ENCODE measurements at regions not wholly inside any gene's neighbourhood (a gene's known extent, or its start where the extent isn't known, plus 50 kb on each side); places are given as distances from the start of the nearest gene placed in this dataset.
"Not testable (repeated sequence)": the region's sequence is repeated elsewhere in the genome, so short reads cannot be mapped to it uniquely, and the experiment has no call there.

DNA sequence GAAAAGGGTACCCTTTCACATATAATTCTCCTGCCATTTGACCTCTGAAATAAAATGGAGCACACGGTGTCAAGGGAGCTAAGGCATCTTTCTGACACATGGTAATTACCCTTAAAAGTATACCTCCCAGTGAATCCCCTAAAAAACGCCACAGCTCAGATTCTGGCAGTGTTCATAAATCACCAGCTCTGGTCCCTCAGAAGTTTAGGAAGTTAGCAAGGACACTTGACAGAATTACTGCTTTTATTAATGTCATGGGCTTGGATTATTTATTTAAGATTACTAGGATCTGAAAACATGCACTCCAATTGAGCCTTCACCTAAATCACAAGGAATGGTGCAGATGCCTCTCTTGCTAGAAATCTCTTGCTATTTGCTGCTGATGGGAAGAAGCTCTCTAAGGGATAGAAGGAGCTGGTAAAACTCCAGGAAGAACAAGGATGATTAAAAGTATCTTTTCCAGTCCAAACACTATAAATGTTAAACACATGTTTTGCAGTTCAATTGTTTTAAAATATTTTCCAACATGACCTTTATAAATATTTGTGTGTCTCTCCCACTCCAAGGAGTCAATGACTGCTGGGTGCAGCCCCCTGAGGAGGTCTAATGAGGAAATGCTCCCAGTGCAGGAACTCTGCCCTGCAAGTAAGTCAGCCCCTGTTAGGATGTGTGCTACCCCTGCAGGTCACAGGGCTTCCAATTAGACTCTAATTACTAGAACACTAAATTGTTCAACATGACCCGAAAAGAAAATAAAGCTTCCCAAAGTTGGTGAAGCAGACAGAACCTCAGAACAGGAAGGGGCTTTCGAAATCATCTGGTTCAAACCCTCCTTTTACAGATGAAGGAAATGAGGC lies 230.3 kb downstream of the TFAP2A start:
- no peak for DNase-seq (ENCODE audit: low read depth in 3 of 3, low spot score in 1 of 3)

GRCh38 chr6:10180138-10181074 lies 234.5 kb downstream of the TFAP2A start:
- DNase-seq (ENCODE audit: low read depth in 3 of 3, low spot score in 1 of 3) = no peak

GRCh38 chr6:10177704-10178103 lies 237.2 kb downstream of the TFAP2A start:
- DNase-seq (ENCODE audit: low read depth in 3 of 3, low spot score in 1 of 3) = no peak

DNA sequence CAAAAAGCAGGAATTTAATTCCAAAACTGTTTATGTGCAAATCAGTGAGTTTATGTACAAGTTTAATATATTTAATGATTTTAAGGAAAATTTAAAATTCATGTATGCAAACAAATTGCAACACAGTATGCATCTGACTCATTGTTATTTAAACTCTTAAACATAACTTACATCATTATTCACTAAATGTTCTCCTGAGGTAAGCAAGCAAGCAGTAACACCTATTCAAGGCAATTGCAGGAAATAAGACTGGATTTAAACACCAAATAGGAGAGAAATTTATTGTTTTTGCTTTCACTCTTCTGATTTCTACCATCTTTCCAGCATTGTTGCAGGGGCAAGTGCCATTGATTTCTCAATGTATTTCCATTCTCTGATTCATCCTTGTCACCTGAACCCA lies 239.5 kb downstream of the TFAP2A start:
- DNase-seq (ENCODE audit: low read depth in 3 of 3, low spot score in 1 of 3) = no peak

GRCh38 chr6:10174761-10175160 lies 240.1 kb downstream of the TFAP2A start:
- no peak for DNase-seq (ENCODE audit: low read depth in 3 of 3, low spot score in 1 of 3)

DNA sequence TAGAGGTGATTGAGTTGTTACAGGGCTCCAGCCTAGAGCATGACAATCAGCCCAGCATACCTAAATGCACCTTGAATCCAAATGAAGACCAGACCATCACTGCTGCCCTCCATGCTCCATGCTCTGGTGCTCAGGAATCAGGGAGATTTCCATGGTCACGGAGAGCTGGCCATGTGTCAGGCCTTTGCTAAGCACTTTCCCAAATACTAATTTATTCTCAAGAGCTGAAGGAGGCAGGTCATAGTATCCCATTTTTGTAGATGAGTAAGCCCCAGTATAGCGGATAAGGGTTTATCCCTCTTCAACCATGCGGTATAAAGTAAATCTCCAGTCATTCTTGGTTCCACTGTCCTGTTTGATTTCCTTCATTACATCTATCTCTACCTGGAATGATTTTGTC lies 240.8 kb downstream of the TFAP2A start:
- no peak for DNase-seq (ENCODE audit: low read depth in 3 of 3, low spot score in 1 of 3)

GRCh38 chr6:10171706-10172105 lies 243.2 kb downstream of the TFAP2A start:
- DNase-seq (ENCODE audit: low read depth in 3 of 3, low spot score in 1 of 3) = not testable (repeated sequence)

- no peak for DNase-seq (ENCODE audit: low read depth in 3 of 3, low spot score in 1 of 3)
These were observed 244.1 kb downstream of the TFAP2A start for GRCh38 chr6:10170816-10171215.

DNA sequence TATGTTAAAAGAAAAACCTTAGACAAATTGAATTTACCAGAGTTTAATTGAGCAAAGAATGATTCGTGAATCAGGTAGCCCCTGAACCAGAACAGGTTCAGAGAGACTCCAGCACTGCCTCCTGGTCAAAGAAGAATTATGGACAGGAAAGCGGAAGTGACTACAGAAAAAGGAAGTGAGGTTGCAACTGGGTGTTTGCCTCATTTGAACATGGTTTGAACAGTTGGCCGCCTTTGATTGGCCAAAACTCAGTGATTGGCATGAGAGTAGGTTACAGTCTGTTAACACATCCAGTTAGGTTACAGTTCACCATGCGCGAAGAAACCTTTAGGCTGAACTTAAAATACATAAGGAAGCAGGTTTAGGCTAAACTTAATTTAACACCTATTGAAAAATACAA lies 248.8 kb downstream of the TFAP2A start:
- DNase-seq (ENCODE audit: low read depth in 3 of 3, low spot score in 1 of 3) = no peak

- DNase-seq (ENCODE audit: low read depth in 3 of 3, low spot score in 1 of 3) = no peak
These were observed 251.5 kb downstream of the TFAP2A start for GRCh38 chr6:10163203-10163962.

DNA sequence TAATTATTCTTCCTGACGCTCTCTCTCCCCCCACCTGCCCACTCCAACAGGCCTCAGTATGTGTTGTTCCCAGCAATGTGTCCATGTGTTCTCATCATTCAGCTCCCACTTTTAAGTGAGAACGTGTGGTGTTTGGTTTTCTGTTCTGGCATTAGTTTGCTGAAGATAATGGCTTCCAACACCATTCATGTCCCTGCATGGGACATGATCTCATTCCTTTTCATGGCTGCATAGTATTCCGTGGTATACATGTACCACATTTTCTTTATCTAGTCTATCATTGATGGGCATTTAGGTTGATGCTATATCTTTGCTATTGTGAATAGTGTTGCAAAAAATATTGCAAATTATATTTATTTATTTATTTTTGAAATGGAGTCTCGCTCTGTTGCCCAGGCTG lies 258.0 kb downstream of the TFAP2A start:
- no peak for DNase-seq (ENCODE audit: low read depth in 3 of 3, low spot score in 1 of 3)

DNA sequence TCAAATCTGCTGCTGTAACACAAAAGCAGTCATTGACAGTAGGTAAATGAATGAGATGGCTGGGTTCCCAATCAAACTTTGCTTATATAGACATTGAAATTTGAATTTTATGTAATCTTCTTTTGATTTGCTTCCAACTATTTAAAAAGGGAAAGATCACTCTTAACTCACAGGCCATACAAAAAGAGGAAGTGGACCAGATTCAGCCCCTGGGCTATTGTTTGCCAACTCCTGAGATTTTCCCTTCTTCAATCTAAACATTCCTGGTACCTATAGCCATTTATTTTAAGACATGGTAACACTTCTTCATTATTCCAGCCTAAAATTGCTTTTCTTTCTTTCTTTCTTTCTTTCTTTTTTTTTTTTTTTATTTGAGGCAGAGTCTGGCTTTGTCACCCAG lies 260.6 kb downstream of the TFAP2A start:
- no peak for DNase-seq (ENCODE audit: low read depth in 3 of 3, low spot score in 1 of 3)

GRCh38 chr6:10151144-10151915 lies 263.5 kb downstream of the TFAP2A start:
- DNase-seq (ENCODE audit: low read depth in 3 of 3, low spot score in 1 of 3) = no peak

DNA sequence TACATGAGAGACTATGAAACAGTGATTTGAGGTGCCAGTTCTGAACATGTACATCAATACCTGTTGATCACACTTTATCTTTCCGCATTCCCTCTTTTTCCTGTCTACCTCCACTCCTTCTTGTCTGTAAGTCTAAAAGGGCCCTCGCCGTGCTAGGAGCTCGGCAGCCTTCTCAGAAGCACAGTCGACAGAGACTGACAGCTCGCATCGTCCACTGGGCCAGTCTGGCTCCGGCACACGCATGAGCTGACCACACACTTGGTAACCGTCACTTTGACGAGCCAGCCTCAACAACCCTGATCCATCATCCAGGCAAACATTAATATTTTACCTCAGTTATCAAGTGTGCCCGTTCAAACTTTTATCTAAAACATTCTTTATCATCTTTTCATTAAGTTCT lies 265.3 kb downstream of the TFAP2A start:
- no peak for DNase-seq (ENCODE audit: low read depth in 3 of 3, low spot score in 1 of 3)

DNA sequence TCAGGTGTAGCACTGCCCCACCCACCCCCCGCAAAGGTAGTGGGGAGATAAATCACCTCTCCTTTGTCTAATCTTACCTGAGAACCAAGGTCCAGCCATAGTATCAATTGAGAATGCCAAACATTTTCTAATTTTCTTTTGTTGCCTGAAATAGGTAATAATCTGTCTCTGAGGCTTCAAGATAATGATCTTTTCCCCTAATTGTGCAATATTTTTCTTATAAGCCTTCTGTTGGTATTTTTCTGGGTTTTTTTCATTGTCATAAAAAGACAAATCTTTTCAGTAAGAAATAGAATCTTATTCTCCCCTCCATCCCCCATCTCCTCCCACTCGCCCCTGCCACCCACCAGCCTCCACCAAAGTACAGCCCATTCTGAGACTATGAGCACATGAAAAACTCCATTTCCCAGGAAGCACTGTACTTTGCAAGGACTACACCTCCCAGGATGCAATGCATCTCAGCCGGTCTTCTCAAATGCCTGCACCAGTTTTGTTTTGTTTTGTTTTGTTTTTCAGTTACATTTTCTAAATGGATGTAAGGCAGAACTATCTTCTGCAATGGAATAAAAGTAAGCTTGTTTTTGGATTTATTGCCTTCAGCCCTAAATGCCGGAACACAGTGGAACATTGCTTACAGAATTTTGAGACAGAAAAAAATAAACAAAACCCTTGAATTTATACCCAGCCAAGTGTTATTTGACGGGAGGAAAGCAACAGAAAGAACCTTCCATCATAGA lies 268.0 kb downstream of the TFAP2A start:
- no peak for DNase-seq (ENCODE audit: low read depth in 3 of 3, low spot score in 1 of 3)

DNA sequence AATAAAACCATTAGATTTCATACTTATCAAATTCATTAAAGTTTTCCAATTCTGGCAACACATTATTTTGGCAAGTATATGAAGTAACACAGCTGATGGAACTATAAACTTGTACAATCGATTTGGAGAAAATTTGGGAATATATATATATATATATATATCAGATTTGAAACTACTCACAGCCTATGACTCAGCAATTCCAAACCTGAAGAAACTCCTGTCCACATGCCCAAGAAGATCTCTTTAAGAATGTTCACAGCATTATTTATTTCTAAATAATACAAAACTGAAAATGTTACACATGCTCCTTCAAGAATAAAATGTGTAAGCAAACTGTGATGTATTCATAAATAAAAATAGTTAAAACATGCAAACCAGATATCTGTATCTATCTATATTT lies 270.1 kb downstream of the TFAP2A start:
- DNase-seq (ENCODE audit: low read depth in 3 of 3, low spot score in 1 of 3) = no peak

DNA sequence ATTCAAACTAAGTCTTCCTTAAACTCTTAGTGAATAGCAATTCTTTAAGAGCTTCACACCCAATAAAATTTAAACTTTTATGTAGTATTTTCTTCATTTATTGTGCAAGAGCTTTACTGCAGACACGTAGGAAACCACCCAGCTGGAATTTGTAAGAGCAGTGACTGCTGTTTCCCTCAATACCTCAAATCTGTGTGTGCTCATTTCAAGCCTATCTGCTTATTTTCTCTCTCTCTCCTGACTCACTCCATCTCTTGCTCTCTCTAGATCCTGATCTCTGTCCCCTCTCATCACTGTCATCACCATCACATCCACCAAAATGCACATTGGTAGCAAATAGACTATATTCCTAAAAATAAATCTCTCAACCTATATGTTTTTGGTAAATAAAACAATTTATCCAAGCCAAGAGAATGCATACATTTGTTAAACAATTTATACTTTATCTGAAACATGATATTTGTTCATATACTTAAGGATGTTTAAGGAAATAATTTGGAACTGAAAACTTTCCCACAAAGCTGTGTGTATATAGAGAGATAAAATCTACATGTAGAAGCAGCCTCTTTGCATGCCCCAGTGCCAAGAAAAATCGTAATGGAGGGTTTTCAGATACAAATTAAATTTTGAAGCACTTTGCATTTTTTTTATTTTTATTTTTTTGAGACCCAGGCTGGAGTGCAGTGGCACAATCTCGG lies 273.0 kb downstream of the TFAP2A start:
- no peak for DNase-seq (ENCODE audit: low read depth in 3 of 3, low spot score in 1 of 3)

DNA sequence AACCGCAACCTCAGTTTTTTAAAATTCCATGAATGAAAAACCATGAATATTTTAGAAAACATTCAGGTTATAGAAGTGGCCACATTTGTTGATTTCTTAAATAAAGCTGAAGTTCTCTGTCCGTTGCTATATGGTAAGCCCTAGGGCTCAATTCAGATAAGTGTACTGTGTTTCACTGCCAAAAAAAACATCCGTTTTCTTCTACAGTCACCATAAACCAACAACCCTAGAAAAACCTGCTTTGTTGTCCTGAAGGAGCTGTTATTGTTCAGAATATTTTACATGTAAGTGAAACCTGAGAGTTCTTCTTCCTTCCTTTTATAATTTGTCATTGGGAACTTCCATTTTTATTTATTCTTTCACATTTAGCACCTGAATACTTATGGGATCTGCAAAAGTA lies 274.1 kb downstream of the TFAP2A start:
- DNase-seq (ENCODE audit: low read depth in 3 of 3, low spot score in 1 of 3) = no peak

- DNase-seq (ENCODE audit: low read depth in 3 of 3, low spot score in 1 of 3) = no peak
These were observed 274.7 kb downstream of the TFAP2A start for GRCh38 chr6:10140136-10140535.

All from stimulated activated CD4-positive, alpha-beta T cell treated with anti-CD3 and anti-CD28 coated beads, TNF-alpha, amount 100 ng/mL, for 1 hour (primary cell).